ENCODE measurements at regions not wholly inside any gene's neighbourhood (a gene's known extent, or its start where the extent isn't known, plus 50 kb on each side); places are given as distances from the start of the nearest gene placed in this dataset.

- TF ChIP-seq POLR2A (IDR thresholded peaks at IDR 0.05; ENCODE audit: low read depth, low read length) (no peak), CTCF (conservative IDR thresholded peaks at IDR 0.05; ENCODE audit: low read depth, low read length) (no peak), CHD1 (IDR thresholded peaks at IDR 0.05; ENCODE audit: low read depth, low read length) (no peak), BHLHE40 (IDR thresholded peaks at IDR 0.05; ENCODE audit: low read depth, low read length) (no peak), NFE2L2 (IDR thresholded peaks at IDR 0.05; ENCODE audit: low read depth, low read length) (no peak), SMC3 (IDR thresholded peaks at IDR 0.05; ENCODE audit: low read depth, low read length) (no peak)
- TF ChIP-seq, protein P1, sequence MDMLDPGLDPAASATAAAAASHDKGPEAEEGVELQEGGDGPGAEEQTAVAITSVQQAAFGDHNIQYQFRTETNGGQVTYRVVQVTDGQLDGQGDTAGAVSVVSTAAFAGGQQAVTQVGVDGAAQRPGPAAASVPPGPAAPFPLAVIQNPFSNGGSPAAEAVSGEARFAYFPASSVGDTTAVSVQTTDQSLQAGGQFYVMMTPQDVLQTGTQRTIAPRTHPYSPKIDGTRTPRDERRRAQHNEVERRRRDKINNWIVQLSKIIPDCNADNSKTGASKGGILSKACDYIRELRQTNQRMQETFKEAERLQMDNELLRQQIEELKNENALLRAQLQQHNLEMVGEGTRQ (IDR thresholded peaks at IDR 0.05; ENCODE audit: low read depth, low read length): no peak
Observed at GRCh38 chr2:223273995-223274394, 222.0 kb downstream of the KCNE4 start.

Data from IMR-90 (cell line).